ENCODE measurements at regions not wholly inside any gene's neighbourhood (a gene's known extent, or its start where the extent isn't known, plus 50 kb on each side); places are given as distances from the start of the nearest gene placed in this dataset.

DNA sequence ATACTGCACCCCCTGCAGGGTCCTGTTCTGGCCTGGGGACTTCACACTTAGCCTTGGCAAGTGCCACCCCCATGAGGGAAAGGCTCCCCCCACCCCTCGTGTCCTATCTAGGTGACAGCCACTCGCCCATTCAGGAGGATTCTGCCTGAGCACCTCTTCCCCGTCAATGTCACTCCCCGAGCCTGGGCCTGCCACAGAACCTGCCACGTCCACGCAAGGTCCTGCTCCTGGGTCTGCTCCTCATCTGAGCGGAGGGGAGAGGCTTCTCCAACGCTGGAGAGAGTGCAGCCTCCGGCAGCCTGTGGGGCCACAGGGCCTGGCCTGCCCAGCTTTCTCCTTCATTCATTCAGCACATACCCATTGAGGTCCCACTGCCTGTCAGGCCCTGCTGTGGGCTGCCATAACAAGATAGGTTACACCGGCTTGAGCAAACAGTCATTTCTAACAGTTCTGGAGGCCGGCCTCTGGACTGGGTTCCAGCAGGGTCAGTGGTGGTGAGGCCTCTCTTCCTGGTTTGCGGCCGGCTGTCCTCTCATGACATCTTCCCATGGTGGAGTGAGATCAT lies 92.0 kb upstream of the RET start:
- no peaks in the 10 kb centered on the region for H3K79me2 ChIP-seq (ENCODE audit: insufficient read depth, low read length)
- TF ChIP-seq, protein P1, sequence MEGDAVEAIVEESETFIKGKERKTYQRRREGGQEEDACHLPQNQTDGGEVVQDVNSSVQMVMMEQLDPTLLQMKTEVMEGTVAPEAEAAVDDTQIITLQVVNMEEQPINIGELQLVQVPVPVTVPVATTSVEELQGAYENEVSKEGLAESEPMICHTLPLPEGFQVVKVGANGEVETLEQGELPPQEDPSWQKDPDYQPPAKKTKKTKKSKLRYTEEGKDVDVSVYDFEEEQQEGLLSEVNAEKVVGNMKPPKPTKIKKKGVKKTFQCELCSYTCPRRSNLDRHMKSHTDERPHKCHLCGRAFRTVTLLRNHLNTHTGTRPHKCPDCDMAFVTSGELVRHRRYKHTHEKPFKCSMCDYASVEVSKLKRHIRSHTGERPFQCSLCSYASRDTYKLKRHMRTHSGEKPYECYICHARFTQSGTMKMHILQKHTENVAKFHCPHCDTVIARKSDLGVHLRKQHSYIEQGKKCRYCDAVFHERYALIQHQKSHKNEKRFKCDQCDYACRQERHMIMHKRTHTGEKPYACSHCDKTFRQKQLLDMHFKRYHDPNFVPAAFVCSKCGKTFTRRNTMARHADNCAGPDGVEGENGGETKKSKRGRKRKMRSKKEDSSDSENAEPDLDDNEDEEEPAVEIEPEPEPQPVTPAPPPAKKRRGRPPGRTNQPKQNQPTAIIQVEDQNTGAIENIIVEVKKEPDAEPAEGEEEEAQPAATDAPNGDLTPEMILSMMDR (IDR thresholded peaks at IDR 0.05; ENCODE audit: borderline replicate concordance, extremely low read depth, low read length, poor library complexity, severe bottlenecking): no peak
- no peak for TF ChIP-seq EZH2 (IDR thresholded peaks at IDR 0.05; ENCODE audit: borderline replicate concordance, low read depth, low read length, severe bottlenecking)

DNA sequence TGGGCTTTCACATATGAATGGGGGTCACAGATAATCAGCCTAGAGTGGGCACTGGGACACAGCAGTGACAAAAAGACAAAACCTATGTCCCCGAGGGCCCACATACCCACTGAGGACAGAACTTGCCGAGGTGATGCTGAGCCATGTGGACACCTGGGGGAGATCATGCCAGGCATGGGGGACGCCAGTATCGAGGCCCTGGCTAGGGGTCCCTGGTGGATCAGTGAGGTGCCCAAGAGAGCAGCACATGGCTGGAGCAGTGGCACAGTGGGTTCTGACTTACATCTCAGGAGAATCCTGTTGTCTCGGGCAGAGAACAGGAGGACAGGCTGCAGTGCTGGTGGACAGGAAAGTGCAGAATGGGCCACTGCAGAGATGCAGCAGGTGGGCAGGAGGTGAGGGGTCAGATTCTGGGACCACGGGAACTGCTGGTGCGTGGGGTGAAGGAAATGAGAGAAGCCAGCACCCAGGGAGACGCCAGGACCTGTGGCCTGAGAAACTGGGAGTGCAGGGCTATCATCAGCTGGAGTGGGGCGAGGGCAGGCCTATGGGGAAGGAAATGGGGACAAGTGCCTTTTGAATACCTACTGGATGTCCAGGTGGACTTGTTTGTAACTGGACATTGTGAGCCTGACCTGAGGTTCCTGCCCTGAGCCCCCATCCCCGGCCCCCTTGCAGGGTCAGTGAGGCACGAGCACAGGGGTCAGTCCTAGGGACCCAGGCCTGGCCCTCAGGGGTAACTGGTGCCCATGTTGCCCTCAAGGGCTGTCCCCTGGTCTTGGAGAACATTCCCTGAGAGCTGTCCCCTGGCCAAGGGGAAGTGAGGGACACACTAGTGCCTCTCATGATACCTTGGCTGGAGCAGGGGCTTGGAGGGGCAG lies 91.2 kb upstream of the RET start:
- Histone ChIP-seq H3K4me1 (ENCODE audit: insufficient read depth, low read length) (no peaks in the 10 kb centered on the region), H3K27ac (ENCODE audit: low read length) (no peak overlapping the region), H2AFZ (ENCODE audit: low read depth, low read length) (no peak overlapping the region), H3K36me3 (ENCODE audit: insufficient read depth, low read length) (no peaks in the 10 kb centered on the region), H3K79me2 (ENCODE audit: insufficient read depth, low read length) (no peaks in the 10 kb centered on the region), H3K4me3 (ENCODE audit: low read depth in 1 of 2, low read length in 2 of 2) (no peak overlapping the region), H3K4me2 (ENCODE audit: insufficient read depth, low read length) (no peak overlapping the region), H4K20me1 (ENCODE audit: insufficient read depth, low read length) (no peaks in the 10 kb centered on the region; the same call in 1 of the 2 replicates), H3K9me3 (ENCODE audit: insufficient read depth, low read length, severe bottlenecking) (no peaks in the 10 kb centered on the region), H3K9ac (ENCODE audit: low read depth, low read length) (no peak overlapping the region), H3K27me3 (ENCODE audit: insufficient read depth, low read length, poor library complexity) (no peaks in the 10 kb centered on the region)
- ATAC-seq (ENCODE audit: insufficient read depth, low read depth) (no peak), DNase-seq (no peak)
- no peak for TF ChIP-seq EZH2 (IDR thresholded peaks at IDR 0.05; ENCODE audit: borderline replicate concordance, low read depth, low read length, severe bottlenecking)
- TF ChIP-seq, protein P1 (IDR thresholded peaks at IDR 0.05; ENCODE audit: borderline replicate concordance, extremely low read depth, low read length, poor library complexity, severe bottlenecking): no peak

More for the DNA sequence above, 92.0 kb upstream of the RET start:
- Histone ChIP-seq H3K9me3 (ENCODE audit: insufficient read depth, low read length, severe bottlenecking) (no peaks in the 10 kb centered on the region), H3K4me3 (ENCODE audit: low read depth in 1 of 2, low read length in 2 of 2) (no peak overlapping the region), H4K20me1 (ENCODE audit: insufficient read depth, low read length) (no peaks in the 10 kb centered on the region; the same call in 1 of the 2 replicates), H3K4me1 (ENCODE audit: insufficient read depth, low read length) (0 out of 2 replicates have a peak, but pooled peaks cover under 1% of the 10 kb centered on the region), H3K27ac (ENCODE audit: low read length) (no peak overlapping the region), H3K27me3 (ENCODE audit: insufficient read depth, low read length, poor library complexity) (no peaks in the 10 kb centered on the region), H3K36me3 (ENCODE audit: insufficient read depth, low read length) (no peaks in the 10 kb centered on the region), H2AFZ (ENCODE audit: low read depth, low read length) (no peak overlapping the region), H3K4me2 (ENCODE audit: insufficient read depth, low read length) (no peak overlapping the region), H3K9ac (ENCODE audit: low read depth, low read length) (no peak overlapping the region)
- ATAC-seq (ENCODE audit: insufficient read depth, low read depth) (no peak), DNase-seq (no peak)

DNA sequence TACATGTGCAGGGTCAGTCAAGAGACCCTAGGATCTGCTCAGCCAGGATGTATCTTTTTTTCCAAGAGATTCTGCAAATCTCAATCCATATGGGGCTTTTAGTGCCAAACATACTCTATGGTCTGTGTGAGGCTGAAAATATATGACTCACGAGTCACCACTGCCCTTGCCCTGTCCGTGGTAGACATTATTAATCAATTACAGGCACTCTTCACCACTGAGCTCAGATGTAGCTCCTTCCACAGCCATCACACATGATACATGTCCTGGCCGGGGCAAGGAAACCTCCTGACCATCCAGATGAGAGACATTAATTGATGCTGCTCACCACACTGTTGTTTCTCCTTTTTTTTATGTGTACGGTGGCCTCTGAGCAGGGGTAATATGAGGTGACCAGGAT lies 90.2 kb upstream of the RET start:
- H4K20me1 ChIP-seq (ENCODE audit: insufficient read depth, low read length): no peaks in the 10 kb centered on the region; the same call in 1 of the 2 replicates
- ATAC-seq (ENCODE audit: insufficient read depth, low read depth) (no peak), DNase-seq (no peak)
- H3K36me3 ChIP-seq (ENCODE audit: insufficient read depth, low read length): no peaks in the 10 kb centered on the region
- no peak overlapping the region for H3K4me3 ChIP-seq (ENCODE audit: low read depth in 1 of 2, low read length in 2 of 2)
- no peak overlapping the region for H3K4me2 ChIP-seq (ENCODE audit: insufficient read depth, low read length)
- TF ChIP-seq, protein P1 (IDR thresholded peaks at IDR 0.05; ENCODE audit: borderline replicate concordance, extremely low read depth, low read length, poor library complexity, severe bottlenecking): no peak
- TF ChIP-seq EZH2 (IDR thresholded peaks at IDR 0.05; ENCODE audit: borderline replicate concordance, low read depth, low read length, severe bottlenecking): no peak
- no peak overlapping the region for H3K9ac ChIP-seq (ENCODE audit: low read depth, low read length)
- no peaks in the 10 kb centered on the region for H3K4me1 ChIP-seq (ENCODE audit: insufficient read depth, low read length)
- H3K27ac ChIP-seq (ENCODE audit: low read length): no peak overlapping the region
- no peaks in the 10 kb centered on the region for H3K27me3 ChIP-seq (ENCODE audit: insufficient read depth, low read length, poor library complexity)
- H3K9me3 ChIP-seq (ENCODE audit: insufficient read depth, low read length, severe bottlenecking): no peaks in the 10 kb centered on the region
- H2AFZ ChIP-seq (ENCODE audit: low read depth, low read length): no peak overlapping the region
- no peaks in the 10 kb centered on the region for H3K79me2 ChIP-seq (ENCODE audit: insufficient read depth, low read length)

All from DND-41 (cell line).